Adrenal gland (tissue), 5 donors: ENCODE measurements at regions not wholly inside any gene's neighbourhood (a gene's known extent, or its start where the extent isn't known, plus 50 kb on each side); places are given as distances from the start of the nearest gene placed in this dataset.

Experiments used
- POLR2A ChIP-seq, 2 donors: fragments of 450-650 bp; IDR thresholded peaks; one replicate each; pipeline ENCODE4 v1.6.1; 2017; ENCODE audit warnings: antibody characterized with exemption in 2 of 2, mild to moderate bottlenecking in 2 of 2, moderate library complexity in 1 of 2
- TF ChIP-seq, protein P1 (sequence below), 6 experiments: fragments of 450-650 bp in 4 of 6; fragments of 200-600 bp in 2 of 6; sonication (generic) in 1 of 6; IDR thresholded peaks; 1 replicate in 5 of 6; 2 replicates in 1 of 6; pipeline versions ENCODE4 v1.5.1 to v1.8.0; 2016 to 2021; ENCODE audit warnings: antibody characterized with exemption in 6 of 6, mild to moderate bottlenecking in 2 of 6, moderate library complexity in 1 of 6
- donor health status: DM: no; HTN: no; CAD: no.

DNA sequence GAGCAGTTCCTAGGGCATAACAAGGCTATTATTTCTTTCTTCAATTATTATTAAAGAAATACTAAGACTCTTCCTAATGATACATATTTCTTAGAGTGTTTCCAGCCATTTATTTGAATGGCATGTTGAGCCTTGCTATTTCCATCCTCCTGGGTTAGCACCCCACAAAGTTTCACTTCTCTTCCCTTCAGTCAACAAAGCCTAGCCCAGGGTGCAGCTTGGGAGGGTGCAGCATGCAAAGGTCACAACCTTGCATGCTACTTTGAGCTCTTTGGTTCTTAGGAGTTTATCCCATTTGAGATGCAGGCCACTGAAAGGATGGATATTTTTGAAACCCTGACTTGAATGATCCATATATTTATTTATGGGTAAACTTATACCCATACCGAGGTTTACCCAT is 454.4 kb upstream of the MEIS1 start:
- TF ChIP-seq, protein P1, sequence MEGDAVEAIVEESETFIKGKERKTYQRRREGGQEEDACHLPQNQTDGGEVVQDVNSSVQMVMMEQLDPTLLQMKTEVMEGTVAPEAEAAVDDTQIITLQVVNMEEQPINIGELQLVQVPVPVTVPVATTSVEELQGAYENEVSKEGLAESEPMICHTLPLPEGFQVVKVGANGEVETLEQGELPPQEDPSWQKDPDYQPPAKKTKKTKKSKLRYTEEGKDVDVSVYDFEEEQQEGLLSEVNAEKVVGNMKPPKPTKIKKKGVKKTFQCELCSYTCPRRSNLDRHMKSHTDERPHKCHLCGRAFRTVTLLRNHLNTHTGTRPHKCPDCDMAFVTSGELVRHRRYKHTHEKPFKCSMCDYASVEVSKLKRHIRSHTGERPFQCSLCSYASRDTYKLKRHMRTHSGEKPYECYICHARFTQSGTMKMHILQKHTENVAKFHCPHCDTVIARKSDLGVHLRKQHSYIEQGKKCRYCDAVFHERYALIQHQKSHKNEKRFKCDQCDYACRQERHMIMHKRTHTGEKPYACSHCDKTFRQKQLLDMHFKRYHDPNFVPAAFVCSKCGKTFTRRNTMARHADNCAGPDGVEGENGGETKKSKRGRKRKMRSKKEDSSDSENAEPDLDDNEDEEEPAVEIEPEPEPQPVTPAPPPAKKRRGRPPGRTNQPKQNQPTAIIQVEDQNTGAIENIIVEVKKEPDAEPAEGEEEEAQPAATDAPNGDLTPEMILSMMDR (IDR thresholded peaks at IDR 0.05) = no peak
- no peak for TF ChIP-seq POLR2A (IDR thresholded peaks at IDR 0.05)
